Hematopoietic multipotent progenitor cell treated with erythropoietin and hydrocortisone succinate and interleukin-3 and kit ligand, for 8 days (in vitro differentiated cells): ENCODE measurements at regions not wholly inside any gene's neighbourhood (a gene's known extent, or its start where the extent isn't known, plus 50 kb on each side); places are given as distances from the start of the nearest gene placed in this dataset.

ENCODE experiments used
- DNase-seq: peaks from one replicate; pipeline ENCODE4 v3.0.0-alpha.2; 2015

DNA sequence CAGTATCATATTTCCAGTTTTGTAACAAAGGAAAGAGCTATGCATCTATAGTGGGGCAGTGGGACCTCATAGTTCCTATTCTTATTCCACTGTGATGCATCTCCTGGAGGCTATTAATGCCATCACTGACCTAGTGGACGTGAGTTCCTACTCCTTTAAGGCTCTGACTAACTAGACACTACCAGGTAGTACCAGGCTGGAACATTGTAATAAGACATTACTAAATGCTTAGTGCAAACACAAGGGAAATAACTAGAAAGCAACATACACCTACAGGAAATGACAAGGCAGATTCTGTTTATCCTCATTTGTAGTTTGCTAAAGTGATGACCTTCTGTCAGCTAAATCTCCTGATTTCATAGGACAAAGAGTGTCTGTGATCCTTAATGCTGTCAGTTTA is 192.5 kb downstream of the POSTN start:
- DNase-seq: no peak

DNA sequence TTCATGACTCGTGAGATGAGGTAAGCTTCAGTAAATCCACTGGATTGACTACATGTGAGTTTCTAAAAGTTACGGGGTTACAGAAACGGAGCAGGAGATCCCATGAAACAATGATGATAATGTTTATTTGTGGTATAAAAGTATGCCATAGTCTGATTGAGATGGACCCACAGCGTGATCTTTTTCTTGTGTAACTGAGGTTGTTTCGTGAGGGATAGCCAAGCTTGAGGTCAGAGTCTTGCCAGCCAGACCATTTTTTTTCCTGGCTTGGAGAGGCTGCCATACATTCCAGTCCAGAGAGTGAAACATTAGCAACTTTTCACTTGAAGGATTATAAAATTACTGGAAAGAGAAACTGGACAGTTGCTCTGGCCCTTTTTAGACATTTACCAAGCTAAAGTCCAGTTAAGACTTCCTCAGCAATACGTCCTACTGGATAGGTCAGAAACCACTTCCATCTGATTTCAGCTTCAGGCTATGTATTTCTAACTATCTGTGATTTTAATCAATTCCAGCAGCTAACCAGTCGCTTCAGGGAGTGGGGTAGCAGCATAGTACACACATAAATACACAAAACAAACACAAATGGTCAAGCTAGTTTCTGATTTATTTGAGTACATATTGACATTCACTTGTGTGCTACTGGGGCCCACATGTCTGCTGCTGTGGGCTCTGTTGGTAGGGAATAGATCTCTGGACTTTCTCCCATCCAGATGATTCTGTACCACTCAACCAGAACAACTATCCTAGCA is 194.6 kb downstream of the POSTN start:
- DNase-seq: no peak

- no peak for DNase-seq
Observed at GRCh38 chr13:37401721-37402120, 196.8 kb downstream of the POSTN start.

DNA sequence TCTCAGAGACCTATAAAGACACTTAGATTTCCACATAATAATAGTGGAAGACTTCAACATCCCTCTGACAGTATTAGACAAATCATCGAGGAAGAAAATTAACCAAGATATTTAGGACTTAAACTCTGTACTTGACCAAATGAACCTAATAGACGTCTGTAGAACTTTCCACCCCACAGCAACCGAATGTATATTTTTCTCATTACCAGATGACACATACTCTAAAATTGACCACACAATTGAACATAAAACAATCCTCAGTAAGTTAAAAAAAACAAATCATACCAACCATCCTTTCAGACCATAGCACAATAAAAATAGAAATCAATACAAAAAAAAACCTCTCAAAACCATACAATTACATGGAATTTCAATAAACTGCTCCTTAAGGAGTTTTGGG is 201.0 kb downstream of the POSTN start:
- no peak for DNase-seq

DNA sequence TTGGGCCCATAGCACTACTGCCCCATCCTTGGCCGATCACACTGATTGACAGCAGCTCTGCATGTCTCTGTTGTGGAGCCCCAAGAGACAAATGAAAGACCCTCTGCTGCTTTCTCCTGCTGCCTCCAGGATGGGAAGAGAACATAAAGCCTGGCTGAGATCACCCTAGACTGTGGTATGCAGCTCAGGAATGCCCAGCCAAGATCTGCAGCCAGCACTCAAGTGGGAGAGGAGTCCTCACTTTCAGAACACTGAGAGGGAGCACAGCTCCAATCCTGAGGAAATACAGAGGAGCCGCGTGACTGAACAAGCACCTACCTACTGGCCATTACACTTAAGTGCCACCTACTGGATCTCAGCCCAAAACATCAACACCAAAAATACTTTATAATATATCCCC is 203.0 kb downstream of the POSTN start:
- no peak for DNase-seq

DNA sequence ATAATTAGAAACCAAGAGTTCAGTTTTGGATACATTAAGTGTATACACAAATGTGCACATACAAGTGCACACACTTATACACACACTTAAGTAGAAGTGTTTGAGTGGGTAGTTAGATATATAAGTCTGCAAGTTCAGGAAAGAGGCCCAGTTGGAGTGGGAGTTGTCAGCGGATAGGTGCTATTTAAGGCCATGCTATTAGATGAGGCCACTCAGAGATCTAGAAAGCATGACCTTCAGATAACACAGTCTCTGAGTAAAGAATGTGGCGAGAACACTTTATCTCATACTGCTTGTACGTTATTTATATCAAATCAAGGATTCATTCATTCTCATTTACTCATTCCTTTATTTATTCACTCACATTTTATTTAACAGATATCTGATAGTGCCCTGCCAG is 206.2 kb downstream of the POSTN start:
- DNase-seq: no peak

- DNase-seq: no peak
Observed at GRCh38 chr13:37390735-37391134, 207.8 kb downstream of the POSTN start.

GRCh38 chr13:37385956-37386670 is 212.5 kb downstream of the POSTN start:
- DNase-seq: no peak

GRCh38 chr13:37385248-37385647 is 213.3 kb downstream of the POSTN start:
- DNase-seq: no peak

DNA sequence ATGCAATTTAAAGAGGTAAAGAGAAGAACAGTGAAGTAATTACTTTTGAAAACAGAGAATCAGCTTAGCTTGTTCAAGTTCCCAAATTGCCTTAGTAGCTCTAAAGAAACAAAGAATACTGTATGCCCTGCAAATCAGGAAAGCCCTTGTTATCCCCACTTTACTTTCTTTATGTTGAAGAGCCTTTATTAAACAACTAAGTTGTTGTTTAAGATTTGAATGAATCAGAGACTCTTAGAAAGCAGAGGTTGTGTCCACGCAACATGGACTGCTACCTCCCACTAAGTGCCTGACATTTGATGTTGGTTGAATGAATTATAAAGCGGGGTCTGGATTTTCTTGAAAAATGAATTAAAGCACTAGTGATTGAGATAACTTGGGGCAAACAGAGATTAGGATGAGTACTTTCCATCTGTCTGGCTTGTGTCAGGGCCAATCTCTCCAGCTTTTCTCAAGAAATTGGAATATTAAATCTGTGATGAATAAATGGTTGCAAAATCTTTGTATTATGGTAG is 214.7 kb downstream of the POSTN start:
- no peak for DNase-seq

DNA sequence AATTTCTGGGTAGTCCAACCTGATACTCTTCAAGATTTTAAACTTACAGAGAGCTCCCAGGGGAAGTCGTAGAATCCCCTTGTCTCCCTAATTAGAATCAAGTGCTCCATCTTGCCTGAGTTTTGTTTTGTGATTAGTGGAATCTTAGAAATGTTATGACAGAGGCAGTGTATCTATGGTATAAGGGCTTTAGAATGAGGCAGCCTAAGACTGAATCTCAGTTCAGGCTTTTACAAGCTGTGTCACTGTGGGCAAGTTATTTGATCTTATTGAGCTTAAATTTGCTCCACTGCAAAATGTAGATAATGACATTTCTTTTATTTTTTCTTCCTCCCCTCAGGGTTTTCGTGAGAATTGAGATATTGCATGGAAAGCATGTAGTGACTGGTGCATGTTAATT is 215.5 kb downstream of the POSTN start:
- DNase-seq: no peak

GRCh38 chr13:37382146-37382545 is 216.4 kb downstream of the POSTN start:
- DNase-seq: no peak

- DNase-seq: no peak
Observed at GRCh38 chr13:37381502-37381901, 217.1 kb downstream of the POSTN start.

DNA sequence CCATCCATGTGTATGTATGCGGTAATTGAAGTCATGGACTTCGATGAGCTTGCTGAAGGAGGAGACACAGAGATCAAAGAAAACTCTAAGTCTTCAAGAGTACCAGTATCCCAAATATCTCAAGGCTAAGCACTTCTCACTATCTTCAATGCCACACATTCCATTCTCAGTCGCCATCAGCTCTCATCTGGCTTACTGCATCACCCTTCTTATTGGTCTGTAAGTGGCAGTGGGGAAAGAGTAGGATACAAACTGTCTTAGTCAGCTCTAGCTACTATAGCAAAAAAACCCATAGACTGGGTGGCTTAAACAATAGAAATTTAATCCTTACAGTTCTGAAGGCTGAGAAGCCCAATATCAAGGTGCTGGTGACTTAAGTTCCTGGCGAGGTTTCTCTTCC is 218.7 kb downstream of the POSTN start:
- no peak for DNase-seq

DNA sequence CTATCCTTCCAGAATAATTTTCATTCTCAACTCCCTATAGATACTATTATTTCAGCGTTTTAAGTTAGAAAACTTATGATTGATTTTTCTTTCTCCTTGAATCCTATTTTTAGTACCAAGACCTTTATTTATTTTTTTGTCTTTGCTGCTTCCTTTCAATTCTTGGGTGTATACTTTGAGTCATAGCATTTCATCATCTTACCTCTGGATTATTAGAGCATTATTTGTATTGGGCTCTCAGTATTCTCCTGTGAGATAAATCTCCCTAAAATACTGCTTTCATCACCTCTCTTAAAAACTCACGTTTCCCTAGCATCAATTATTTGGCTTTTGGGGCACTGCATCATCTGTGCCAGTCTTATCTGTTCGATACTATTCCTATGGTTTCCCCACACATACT is 222.8 kb downstream of the POSTN start:
- DNase-seq: no peak

DNA sequence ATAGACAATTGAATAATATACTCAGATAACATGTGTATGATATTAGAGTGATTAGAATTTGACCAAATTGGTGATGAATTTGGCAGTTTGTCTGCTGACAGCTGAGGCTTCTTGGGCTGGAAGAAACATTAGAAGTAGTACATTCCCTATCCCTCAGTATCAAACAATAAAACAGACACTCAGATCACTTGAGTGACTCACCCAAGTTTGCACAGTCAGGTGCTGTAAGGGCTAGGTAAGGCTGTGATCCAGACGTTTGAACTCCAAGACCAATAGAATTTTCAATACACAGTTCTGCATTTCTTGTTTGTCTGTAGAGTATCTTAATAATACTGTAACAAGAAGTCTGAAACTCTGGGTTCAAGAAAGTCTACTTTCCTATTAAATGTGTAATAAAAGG is 223.5 kb downstream of the POSTN start:
- DNase-seq: no peak

DNA sequence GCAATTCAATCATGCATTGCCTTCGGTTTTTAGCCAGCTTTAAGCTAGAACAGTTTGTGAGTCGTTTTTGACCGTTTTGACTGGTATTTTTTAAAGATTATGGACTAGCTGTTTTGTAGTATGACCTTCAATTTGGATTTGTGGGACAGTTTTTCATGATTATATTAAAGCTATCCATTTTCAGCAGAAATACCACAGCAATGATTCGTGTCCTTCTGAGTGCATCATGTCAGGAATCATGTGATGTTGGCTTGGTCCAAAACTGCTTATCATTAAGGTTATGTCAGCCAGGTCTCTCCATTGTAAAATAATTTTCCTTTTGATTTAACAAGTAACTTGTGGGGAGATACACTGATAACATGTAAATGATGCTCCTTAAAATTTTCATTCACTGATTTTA is 229.0 kb downstream of the POSTN start:
- no peak for DNase-seq

- no peak for DNase-seq
Observed at GRCh38 chr13:37368501-37368900, 230.1 kb downstream of the POSTN start.

GRCh38 chr13:37366044-37366770 is 232.4 kb downstream of the POSTN start:
- no peak for DNase-seq

DNA sequence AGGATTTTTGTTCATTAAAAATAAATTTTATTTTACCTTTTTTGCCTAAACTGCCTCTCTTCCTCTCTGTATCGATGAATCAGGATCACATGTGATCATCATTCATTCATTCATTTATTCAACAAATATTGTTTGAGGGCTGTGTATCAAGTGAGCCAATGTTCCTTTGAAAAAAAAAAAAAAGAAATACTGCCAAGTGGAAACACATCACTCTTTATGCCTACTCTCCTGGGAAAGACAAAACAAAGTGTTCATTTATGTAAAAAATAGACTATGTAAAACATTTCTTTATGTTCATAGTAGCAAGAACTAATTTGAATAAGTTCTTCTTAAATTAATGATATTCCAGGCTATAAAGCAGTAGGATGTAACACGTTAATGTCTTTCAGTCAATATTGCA is 233.1 kb downstream of the POSTN start:
- no peak for DNase-seq

DNA sequence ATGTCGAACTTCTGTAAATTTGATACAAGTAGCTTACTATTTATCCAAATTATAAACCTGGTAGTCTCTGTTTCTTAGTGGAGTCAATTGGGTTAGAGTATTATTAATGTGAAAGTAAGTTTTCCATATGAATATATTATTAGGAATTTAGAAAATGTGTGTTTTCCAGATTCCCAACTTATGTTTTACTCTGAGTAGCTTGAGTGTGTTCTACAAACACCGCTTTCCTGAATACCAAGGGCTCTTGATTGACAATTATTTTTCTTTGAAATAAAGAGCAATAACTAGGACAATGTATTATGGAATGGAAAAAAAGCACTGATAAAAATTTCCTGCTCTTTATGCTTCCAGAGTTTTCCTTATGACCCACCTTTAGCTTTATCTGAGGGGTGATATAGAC is 233.6 kb downstream of the POSTN start:
- DNase-seq: no peak

GRCh38 chr13:37364007-37364406 is 234.6 kb downstream of the POSTN start:
- no peak for DNase-seq

DNA sequence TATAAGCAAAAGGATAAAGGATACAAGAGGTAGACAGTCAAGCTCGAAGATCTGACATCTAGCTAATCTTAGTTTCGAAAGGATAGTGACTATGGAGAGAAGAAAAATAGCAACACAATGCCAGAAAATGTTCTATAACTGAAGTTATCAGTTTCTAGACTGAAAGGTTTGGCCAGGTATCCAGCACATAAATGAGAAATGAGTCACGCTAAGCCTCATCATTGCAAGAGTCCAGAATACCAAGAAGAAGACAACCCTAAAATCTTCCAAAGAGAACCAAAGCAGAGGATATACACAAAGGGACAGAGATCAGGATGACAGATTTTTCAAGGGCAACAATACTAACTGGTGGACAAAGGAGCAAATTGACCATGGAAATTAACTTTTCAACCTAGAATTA is 237.0 kb downstream of the POSTN start:
- DNase-seq: no peak

DNA sequence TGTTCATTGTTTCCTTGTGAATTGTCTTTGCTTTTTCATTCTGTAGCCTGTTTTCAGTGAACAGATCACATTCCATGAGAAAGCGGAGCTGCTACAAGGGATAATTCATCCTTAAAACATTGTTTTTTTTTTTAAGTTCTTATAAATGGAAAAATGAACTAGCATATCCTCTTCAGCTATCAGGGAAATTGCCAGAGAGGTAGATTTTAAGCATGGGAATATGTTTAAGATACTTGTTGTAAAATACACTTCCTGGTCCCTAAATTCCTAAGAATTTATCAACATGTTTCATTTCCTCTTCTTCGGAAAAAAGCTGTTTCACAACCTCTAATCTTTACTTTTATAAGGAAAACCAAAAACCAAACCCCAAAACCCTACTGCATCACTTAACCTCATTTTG is 238.0 kb downstream of the POSTN start:
- no peak for DNase-seq
